Right renal cortex interstitium (tissue), 3 donors: ENCODE measurements at regions not wholly inside any gene's neighbourhood (a gene's known extent, or its start where the extent isn't known, plus 50 kb on each side); places are given as distances from the start of the nearest gene placed in this dataset.

ENCODE experiments used
- DNase-seq, 3 donors: peaks; one replicate each; pipeline ENCODE4 v3.0.0-alpha.2; 2013; ENCODE audit warnings: low read depth in 3 of 3, low spot score in 2 of 3

DNA sequence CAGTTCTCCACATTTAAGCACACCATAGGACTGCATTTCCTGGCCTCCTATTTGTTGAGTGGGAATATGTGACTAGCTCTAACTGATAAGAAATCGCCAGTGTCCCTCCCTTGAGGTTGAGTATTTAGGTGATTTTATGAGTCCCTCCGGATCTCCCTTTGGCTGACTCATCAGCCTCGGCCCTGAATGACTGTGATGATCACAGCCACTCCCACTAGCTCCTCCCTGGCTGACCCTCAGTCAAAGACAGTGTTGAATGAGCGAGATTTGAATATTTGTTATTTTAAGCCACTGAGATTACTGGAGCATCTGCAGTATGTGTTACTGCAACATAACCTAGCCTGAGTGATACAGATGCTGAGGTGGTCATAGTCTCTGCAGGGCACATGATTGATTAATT is 515.3 kb downstream of the EPHB1 start:
- no peak for DNase-seq

DNA sequence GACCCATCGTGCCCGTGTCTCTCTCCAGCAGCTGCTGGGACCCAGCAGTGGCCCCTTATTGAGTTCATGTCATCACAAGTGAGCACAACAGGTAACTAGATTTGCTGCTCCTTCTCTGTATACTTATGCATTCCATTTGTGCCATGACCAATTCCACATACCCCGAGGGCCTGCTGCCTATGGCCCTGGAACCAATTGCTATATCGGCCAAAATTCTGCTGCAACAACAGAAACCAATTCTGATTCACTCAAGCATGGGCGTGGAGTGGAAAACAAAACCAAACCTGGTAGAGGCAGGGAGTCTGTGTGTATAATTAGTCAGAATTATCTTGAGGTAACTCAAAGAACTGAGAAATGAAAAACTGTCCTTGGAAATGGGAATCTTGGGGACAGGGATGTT is 516.6 kb downstream of the EPHB1 start:
- peak in 1 of 3 donors; percentile 35 for DNase-seq

DNA sequence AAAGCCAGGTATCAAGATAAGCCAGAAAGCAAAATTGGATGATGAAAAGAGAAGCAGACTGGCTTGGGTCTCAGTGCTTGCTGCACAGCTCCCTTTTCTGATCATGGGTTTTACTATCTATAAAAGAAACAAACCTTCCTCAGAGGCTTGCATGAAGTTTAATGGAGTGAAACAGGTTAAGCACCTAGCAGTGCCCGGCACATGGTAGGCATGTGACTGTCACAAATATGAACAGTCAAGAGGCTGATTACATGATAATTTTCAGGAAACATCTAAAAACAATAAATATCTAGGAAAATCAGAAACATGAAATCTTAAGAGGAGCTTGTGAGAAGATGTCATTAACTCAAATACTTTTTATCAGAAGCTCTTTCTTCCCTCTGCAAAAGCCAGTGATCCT is 519.2 kb downstream of the EPHB1 start:
- DNase-seq: no peak

DNA sequence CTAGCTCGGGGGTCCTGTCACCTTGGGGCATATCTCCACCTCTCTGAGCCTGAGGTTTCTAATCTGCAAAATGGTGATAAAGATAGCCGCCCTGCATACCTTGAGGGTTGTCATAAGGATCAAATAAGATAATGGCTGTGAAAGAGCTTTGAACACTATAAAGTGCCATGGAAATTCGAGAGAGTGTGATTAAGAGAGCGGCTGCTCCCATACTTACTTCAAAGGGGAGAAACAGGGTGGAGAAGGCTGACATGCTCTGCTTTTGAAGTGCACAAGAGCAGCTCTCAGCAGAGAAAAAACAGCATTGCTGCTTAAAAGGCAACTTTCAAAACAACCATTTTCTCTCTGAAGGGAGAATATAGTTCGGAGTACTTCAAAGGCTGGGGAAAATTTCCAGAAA is 529.2 kb downstream of the EPHB1 start:
- no peak for DNase-seq

DNA sequence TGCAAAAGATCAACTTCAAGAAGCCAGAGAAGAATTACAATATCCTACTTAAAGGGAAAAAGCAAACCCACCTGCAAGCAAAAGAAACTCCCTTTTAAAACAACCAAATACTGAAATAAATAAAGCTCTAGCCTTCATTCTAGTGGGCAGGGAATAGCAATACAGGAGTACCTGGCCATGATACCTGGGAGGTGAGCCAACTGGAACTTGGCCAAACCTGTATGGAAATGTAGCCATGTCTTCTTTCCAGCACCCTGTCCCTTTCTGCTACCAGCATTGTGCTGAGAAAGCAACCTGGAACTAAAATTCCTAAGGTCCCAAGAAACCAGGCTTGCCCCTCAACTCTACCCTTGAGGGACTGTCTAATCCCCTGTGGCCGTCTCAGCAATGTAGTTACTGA is 530.0 kb downstream of the EPHB1 start:
- DNase-seq: no peak

DNA sequence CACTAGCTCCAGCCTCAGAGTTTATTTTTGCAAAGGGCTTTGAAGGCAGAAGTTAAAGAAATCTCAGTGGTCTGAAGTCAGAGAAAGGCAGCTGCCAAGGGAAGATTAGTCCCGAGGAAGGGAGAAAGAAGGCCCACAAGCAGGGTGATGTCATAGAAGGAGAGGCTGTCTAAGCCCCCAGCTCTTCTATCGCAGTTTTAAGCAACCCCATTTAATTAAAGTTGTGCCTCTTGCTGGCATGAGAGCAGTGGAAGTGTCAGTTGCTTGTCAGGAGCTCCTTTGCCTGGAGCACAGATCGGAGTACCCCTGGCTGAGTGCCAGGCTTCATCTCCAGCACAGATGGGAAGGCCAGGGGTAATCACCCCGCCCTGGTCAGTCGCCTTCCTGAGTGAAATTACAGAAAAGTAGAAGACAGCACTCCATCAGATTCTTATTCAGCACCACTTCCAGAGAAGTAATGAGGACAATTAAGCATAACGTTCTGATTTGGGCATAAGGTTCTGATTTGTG is 530.7 kb downstream of the EPHB1 start:
- DNase-seq: no peak

DNA sequence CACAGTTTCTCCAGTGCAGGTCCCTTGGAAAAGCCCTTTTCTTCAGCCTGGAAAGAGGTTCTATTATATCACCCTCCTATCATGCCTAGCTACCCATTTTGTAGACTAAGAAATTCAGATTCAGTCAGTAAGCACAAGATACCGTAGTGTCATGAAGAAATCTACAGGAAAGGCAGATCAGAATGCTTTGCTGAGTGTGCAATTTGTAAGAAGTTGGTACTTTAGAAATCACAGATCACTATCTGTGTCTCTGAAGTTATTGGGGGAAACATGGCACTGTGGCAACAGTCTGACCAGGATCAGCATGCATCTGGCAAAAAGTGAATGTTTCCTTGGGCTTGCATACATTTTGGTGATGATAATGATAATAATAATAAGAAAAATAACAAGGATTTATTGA is 531.8 kb downstream of the EPHB1 start:
- DNase-seq: no peak

DNA sequence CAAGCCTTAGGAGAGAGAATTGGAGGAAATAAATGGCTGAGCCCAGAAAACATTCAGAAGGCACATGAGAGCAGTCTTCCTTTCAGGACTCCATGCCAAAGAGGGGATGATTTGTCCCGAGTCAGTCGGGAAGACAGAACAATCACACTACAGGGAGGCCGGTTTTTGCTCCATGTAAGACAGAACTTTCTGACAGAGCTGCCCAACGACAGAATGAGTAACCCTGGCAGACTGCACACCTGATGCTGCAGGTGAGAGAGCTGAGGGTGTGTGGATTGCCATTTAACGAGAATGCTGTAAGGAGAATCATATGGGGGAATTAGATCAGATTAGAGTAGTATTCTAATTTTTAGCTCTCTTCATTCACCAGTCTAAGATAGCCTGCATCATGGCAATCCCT is 533.0 kb downstream of the EPHB1 start:
- no peak for DNase-seq

DNA sequence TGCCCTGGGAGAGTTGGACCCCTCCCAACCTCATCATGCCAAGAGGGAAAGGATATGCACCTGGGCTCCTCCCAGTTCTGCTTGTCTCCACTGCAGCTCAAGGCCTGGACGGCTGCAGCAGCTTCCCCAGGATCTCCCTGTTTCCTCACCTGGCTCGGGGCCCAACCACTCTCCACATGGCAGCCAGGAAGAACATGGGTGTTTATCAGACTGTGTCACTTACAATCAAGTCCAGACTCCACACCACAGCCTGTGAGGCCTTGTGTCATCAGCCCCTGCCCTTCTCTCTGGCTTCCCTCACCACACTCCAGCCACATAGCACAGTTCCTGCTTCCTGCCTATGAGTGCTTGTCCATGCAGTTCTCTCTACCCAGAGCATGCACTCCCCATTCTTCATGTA is 534.4 kb downstream of the EPHB1 start:
- DNase-seq: no peak

DNA sequence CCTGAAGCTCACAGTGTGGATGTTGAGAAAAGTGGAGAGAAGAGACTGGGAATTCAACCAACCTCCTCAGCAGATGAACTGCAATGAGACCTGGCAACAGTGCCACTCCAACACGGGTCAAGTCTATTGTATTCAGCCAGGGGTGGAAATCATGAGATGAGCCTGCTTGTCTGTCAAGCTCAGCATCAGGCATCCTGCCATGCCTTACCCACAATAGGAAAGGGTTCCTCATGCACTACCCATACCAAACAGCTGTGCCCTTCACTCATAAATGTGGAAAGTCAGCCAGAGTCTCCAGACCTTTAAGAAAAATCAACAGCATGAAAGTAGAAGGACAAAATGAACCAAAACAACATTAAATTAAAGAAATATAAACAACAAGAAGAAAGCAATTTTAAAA is 542.1 kb downstream of the EPHB1 start:
- no peak for DNase-seq

DNA sequence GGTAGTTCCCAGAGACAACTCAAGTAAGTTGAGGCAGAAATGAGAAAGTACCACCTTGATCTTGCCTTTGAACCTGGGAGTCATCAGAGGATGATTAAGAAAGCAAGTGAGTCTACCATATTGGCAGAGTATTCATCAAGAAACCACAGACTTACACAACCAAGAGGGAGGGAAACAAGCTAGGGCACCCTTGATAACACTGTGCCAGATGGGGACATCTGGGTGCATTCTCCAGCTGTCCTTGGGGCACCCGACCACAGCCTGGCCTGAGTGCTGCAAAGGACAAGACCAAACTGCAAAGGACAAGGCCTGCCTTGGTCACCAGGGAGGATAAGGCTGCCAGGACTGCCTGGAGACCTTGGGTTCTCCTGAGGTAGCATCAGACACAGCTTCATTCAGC is 553.6 kb downstream of the EPHB1 start:
- no peak for DNase-seq

DNA sequence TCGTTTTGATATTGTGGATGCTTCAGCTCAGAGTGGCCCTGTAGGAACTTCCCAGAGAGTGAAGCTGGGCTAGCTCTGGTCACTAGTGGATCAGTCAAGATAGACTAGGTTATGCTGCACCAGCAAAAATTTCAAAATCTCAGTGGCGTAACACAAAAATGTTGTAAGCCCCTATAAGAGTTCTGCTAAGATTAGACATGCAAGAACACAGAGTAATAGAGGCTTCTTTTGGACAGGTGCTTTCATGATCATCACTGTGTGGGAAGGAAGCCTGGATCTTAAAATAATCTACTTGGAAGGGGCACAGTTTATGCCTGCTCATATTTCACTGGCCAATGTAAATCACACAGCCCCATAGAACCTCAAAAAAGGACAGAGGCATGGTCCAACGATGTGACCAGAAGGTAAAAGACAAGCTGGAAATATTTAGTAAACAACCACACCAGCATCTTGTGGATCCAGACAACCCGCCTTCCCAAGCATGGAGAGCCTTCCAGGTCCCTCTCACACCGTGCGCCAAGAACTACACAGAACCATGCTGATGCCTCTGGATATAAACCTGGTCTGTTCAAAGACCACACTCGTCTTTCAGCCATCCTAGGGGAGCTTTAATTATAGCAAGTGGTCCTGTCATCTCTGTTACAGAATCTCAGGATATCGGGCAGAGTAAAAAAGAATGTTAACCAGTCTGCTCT is 554.3 kb downstream of the EPHB1 start:
- DNase-seq: no peak

DNA sequence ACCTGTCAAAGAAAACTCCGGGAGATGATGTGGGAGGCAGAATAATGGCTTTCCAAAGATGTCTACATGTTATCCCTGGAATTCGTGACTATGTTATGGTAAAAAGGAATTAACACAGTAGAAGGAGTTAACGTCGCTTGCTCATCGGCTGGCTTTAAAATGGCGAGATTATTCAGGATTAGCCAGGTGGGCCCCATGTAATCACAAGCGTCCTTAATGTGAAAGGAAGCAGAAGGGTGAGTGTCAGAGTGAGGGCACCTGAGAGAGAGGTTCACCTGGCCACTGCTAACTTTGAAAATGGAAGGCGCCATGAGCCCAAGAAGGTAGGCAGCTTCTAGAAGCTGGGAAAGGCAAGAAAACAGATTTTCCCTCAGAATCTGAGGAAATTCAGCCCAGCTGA is 557.2 kb downstream of the EPHB1 start:
- no peak for DNase-seq

DNA sequence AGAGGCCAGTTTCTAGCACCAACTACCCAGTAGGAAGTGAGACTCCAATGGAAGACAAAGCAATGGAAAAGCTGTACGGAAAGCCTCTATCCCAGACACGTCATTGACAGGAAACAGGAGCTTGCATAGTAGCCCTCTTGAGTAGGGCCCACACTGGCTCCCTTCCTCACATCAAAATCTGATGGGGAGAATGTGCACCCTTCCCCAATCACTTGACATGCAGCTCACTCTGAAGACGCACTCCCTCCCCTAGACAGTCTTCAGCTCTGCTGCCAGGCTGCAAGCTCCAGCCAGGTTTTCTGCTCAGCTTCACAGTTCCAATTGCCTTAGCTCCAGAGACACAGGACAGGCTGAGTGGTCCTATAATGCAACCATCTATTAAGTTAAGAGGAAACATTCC is 567.8 kb downstream of the EPHB1 start:
- no peak for DNase-seq

DNA sequence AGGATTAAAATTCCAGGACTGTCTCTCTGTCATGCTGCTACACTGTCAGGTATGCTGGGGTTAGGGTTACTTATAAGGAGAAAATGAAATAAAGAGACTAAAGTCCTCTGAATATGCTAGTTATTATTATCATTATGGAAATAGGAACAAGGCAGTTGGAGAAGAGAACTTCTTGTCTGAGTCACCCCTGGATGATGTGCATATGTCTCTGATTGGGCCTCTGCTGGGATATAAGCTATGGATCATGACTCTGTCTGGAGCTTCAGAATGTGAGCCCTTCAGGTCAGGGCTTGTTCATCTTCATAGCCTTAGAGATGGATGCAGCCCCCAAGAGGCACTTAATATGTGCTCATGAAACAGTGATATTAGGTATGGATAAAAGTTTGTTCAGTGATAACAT is 569.6 kb downstream of the EPHB1 start:
- DNase-seq: no peak

DNA sequence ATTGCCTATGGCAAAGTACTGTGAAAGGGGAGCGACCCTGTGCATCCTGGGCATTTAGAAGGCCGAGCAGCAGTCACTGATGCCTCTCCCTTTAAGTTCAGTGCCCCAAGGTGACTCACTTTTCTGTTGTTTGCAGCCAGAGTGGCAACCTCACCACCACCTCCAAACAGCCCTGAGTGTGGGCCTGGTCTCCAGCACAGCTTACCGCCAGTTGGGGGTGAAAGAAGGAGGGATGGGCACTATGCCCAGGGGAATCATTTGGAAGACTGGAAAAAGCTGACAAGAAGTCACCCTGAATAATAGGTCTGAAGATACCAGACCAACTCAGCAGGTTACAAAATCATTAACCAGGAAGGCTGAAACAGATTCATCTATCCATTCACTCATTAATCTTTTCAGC is 571.8 kb downstream of the EPHB1 start:
- no peak for DNase-seq

DNA sequence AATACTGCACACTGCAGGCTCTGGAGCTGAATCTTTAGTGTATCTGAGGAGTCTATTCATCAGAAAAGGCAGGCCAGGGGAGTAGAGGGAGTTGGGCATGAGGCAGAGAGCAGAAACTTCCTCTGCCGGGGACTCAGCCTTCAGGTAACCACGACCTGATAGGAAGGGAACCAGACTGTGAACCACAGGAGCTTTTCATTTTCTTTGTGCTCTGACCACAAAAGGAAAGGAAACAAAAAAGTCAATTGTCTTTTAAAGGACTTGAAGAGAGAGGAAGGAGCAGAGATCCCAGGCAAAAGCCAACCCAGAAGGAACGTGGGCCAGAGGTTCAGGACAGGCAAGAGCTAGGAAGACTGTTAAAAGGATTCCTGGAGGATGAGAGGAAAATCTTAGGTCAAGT is 573.3 kb downstream of the EPHB1 start:
- no peak for DNase-seq

DNA sequence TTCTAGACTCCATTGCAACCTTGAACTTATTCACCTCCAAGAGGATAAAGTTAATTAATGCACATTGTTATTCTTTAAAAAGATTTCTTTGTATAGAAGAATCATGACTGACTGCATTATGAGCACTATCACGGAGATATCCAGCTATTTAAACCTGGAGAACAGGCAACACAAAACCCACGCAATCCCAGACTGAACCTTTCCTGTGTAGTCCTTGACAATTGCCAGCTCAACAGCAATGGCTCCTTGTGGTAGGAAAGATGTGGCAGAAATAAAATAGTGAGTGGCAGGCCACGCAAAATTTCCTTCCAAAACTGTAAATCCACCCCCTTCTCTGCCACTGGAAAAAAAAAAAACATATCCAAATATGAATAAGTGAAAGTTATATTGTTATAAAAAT is 573.7 kb downstream of the EPHB1 start:
- DNase-seq: no peak

DNA sequence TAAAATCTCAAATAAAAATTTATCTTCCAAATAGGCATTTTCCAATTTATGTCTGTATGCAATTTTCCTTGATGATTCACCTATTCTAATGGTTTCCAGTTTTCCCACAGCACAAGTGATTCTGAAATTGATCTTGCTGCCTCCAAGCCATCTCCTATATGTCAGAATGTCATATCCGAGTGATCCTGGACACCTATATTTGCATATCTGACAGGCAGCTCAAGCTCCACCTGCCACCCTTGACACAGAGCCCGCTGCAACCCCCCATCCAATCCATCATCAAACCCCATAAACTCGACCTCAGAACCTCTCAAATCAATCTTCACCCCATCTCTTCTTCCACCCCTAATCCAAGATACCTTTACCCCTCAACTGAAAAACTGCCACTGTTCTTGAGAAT is 579.5 kb downstream of the EPHB1 start:
- DNase-seq: no peak

DNA sequence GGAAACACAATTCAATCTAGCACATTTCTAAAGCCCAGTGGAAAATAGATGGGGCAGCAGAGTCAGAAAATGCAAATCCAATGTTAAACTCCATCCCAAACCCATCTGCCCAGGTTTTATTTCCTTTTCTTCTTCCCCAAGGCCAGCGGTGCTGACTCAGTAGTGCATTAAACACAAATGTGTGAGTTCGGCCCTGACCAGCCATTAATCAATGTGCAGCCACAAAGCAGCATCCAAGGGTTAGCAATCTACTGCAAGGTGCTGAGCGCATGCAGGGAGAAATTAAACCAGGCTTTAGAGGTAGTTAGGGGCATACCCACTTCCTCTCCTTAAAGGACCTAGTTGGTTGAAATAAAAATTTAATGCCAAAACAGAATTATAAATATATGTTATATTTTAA is 583.3 kb upstream of the PPP2R3A start:
- no peak for DNase-seq

DNA sequence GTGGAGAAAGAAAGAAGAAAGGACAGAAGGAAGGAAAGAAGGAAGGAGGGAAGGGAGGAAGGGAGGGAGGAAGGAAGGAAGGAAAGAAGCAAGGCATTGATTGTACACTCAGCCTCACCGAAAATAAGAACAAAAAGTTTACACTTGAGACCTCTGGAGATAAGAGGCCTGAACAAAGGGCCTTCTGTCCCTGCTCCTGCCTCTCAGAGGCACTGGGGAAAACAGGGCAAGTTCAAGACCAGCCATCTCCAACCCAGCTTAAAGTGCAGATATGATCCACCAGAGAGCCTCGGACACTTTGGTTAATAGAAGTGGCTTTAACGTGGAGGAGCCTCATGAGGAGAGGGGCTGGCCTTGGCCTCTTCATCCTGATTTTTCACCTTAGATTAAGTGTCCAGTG is 582.9 kb upstream of the PPP2R3A start:
- DNase-seq: no peak

DNA sequence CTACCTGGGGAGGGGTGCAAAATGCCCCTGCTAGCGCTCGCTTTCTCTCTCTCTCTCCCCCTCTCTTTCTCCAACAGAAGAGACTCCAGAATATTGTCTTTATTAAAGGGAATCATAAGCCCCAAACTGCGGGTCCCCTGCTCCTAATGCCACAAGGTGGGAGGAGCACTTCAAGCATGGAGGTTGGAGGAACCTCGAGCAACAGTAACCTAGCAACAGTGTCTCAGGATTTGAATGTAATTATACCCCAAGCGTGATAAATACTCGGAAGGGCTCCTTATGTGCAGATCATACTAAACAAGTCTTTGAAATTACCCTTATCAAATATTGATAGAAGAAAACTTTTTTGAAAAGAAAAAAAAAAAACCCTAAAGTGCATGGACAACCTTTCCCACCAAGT is 582.2 kb upstream of the PPP2R3A start:
- no peak for DNase-seq

DNA sequence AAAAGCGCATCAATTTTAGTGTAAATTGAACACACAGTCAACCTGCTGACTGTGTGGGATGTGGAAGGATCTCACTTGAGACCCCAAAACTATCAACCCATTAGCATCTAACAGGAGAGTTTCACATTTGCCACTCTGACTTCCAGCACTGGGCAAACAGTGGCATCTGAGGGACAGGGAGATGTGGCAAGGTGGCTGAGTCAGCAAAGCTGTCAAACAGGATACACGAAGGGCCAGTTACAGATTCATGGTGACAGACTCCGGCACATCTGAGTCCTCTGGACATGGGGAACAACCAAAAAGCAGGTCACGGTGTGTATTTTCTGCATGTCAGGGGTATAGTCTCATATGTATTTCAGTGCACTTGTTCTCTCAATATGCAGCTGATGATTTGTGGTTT is 573.4 kb upstream of the PPP2R3A start:
- DNase-seq: no peak
